Left renal pelvis (tissue), 4 donors: ENCODE measurements at regions not wholly inside any gene's neighbourhood (a gene's known extent, or its start where the extent isn't known, plus 50 kb on each side); places are given as distances from the start of the nearest gene placed in this dataset.

Experiments used
- DNase-seq, 4 donors: peaks; one replicate each; pipeline ENCODE4 v3.0.0-alpha.2; 2013; ENCODE audit warnings: low read depth in 4 of 4, low spot score in 3 of 4

GRCh38 chr2:221318376-221319130 lies 253.6 kb downstream of the EPHA4 start:
- DNase-seq: no peak

DNA sequence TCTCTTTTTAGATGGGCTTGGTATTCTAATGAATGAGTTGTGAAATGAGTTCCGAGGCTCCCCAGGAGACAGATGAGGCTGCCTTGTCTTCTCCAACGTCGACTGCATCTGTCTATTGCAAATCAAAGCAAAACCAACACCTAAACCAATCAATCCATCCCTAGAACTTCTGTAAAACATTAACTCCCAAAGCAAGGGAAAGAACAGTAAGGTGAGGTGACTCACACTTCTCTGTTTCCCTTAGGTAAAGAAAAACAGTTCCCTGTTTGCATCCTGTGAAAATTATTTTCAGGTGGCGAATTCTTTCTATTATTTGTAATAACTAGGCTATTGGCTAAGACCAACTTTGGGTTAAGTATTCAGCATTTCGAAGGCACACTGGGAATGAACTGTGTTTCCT lies 249.4 kb downstream of the EPHA4 start:
- no peak for DNase-seq

DNA sequence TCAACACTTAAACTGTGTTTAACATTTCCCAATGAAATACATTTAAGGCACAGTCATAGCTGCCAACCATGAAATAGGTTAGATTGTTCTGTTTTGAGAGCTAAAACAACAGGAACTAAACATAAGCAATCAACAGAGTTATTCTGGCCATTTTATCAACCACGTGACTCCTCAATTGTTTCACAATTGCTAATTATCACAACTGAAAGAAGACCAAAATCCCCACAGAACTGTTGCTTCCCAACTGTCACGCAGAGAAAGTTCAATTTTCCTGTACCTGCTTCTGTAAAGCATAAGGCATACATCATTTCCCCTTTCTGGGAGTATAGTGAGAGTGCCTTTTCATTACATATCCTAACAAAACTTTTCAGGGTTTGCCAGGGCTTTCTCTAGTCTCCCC lies 248.6 kb downstream of the EPHA4 start:
- no peak for DNase-seq

DNA sequence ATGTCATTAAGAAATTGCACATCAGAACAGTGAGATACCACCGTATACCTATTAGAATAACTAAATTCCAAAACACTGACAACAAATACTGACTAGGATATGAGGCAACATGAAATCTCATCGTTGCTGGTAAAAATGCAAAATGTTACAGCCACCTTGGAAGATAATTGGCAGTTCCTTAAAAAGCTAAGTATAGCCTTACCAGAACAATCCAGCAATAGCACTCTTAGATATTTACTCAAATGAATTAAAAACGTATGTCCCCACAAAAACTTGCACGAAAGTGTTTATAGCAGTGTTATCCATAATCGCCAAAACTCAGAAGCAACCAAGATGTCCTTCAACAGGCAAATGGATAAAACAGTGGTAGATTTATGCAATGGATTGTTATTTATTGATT lies 241.7 kb downstream of the EPHA4 start:
- no peak for DNase-seq

DNA sequence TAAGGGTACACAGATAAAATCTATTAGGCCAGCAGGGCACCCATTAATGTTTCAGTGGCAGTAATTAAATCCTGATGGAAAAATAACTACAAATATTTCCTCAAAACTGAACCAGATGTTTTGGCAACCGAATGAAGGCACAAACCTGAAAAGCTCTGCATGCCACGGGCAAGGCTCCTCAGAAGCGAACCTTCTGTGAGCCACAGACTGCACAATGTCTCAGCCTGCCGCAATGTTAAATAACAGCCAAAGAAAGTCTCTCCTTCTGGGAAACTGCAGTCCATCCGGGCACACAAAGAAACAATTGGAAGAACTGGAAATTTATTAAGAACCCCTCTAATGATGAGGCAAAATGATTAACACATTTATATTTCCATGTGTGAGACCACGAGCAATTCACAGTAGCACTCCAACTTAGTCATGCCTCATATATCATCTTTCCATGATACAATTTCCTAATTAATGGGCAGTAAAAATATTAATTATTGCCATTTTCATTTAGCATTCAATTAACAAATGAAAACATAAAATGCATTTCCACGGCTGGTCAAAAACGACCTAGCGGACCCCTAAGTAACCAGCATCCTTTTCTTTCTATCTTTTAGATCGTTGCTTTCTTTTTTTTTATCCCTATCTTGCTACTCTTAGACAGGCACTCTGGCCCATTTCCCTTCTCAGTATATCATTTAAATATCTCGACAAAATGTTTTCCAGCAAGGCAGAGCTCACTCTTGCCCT lies 237.5 kb downstream of the EPHA4 start:
- DNase-seq: no peak

DNA sequence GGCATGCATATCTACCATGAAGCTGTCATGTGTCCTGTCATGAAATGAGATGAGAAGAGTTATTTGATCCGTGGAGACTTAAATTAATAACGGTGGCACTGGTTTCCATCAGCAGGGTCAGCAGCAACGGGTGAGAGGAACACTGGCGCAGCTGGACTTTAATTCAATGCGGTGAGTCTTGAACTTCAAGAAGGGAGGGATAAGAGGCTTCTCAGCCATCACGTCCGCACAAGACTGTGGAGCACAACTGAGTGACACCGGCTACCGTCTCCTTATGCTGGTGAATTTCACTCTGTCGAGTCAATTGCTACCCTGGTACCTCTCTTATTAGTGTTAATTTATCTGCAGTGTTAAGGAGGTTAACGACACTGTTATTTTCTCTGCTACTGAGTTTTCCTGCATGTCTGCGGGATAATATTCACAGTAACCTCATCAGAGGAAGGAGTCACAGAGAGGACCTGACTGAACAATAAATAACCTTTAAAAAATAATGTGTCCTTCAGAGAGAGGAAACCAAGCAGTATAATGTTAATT lies 236.8 kb downstream of the EPHA4 start:
- peak in 1 of 4 donors; percentile 15 for DNase-seq

GRCh38 chr2:221336967-221337366 lies 235.1 kb downstream of the EPHA4 start:
- no peak for DNase-seq

DNA sequence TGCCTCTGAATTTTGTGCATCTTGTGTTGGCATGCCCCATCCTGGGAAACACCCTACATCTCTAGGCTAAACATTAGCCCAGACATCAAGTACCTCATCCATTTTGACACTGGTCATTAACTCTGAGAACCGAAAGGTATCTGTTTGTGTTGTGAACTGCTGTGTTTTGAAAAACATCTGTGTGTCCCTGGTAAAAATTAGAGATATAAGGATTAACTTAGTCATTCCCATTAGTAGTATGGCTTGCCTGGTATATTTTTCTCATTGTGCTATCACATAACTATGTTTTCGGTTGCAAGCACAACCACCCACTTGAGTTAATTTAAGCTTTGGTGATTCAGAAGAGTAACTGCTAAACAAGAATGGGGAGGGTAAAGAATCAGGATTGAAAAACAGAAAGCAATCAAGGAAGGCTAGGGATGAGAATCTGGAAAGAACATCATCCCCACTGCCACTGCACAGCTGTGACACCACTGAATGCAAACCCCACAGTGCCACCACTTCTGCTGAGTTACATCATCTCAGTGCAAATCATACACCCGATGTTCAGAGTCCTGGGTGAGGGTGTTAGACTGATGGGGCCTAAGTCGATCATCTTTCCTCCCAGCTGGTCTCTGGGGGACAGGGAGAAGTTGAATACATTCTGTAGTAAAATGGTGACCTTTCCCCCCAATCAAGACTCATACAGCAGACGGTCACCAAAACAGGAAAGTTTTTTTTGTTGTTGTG lies 234.0 kb downstream of the EPHA4 start:
- DNase-seq: no peak

- no peak for DNase-seq
Measured at GRCh38 chr2:221342388-221342787, 229.7 kb downstream of the EPHA4 start.

- DNase-seq: no peak
Measured at GRCh38 chr2:221343524-221343923, 228.6 kb downstream of the EPHA4 start.

DNA sequence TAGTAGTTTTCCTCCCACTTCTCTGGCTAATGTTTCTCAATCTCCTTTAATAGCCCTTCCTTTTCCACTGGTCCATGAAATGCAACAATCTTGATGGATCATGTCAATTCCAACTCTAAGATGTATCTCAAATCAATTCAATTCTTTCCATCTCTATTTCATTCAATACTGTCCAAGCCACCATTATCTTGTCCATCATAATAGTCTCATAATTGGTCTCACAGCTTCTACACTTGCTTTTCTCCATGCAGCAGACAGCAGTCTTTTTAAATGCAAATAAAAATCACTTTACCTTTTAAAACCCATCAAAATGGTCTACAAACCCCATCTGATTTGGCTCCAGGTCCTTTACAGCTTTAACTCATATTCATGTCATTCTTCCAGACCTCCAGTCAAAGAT lies 226.6 kb downstream of the EPHA4 start:
- no peak for DNase-seq

GRCh38 chr2:221346411-221346810 lies 225.7 kb downstream of the EPHA4 start:
- DNase-seq: no peak

DNA sequence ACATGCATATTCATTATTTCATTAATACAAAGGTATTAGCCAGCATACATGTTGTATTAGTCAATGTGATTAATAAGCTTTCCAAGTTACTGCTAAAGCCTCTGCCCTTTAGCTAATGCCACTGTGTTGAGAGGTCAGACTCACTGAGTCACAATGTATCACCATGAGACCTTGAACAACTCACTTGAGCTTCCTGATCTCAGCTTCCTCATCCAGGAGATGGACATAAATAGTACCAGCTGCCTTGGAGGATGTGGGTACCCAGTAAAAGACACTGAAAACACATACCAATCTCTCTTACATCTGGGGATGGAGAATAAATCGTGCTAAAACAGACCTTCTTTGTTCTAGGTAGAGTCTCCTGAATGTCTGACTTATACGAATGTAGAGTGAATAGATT lies 224.6 kb downstream of the EPHA4 start:
- DNase-seq: no peak

- no peak for DNase-seq
Measured at GRCh38 chr2:221350616-221351015, 221.5 kb downstream of the EPHA4 start.

- peak in 1 of 4 donors; percentile 25 for DNase-seq
Measured at GRCh38 chr2:221353201-221353600, 218.9 kb downstream of the EPHA4 start.

DNA sequence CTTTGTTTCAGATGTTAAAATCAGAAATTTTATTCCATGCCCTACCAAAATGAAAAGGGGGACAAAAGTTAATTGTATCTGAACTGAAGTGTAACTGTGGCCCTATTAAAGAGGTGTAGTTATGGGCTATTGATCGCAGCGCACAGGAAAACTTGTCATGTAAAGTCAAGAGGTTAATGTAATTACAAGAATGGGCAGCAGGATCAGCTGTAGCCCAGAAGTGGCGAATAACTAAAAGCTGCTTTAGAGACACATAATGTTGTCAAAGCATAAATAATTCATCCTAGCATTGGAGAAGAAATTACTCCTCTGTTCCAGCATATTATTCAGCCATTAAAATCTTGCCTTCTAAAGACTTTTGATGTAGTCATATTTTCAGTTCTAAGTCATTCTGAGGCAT lies 211.8 kb downstream of the EPHA4 start:
- no peak for DNase-seq

DNA sequence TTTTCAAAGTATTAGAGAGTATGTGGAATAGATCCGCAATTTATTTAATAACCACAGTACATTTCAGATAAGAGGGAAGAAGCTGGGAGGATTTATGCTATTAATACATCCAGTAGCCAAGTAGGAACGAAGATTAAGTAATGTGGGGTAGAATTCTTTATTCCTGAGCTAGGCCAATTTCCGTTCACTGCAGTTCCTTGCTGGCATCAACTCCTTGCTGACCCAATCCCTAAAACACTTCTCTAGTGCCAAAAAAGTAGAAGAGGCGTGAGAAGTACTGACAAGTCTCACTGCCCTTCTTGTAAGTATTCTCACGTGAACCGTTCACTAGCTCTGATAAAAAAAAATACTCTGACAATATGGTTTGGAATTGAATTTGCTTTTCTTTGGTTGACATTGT lies 211.4 kb downstream of the EPHA4 start:
- no peak for DNase-seq

GRCh38 chr2:221361633-221362032 lies 210.5 kb downstream of the EPHA4 start:
- no peak for DNase-seq

DNA sequence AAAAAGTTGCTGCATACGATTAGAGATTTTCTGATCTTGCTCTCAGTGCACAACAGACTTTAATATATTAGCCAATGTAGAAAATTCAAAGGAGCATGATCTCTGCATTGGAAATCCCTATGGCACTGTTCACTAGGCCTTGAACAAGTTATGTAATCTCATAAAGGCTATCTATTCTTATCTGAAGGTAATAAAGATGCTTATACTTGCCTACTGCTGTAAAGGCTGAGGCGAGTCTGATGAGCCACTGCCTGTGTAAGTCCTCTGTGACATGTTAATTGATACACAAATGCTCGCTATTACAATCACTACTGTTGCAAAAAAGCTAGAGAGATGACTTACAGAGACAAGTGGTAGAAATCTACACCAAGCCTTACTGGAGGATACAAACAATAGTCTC lies 207.4 kb downstream of the EPHA4 start:
- DNase-seq: no peak
